Panc1 (cell line): ENCODE measurements at regions not wholly inside any gene's neighbourhood (a gene's known extent, or its start where the extent isn't known, plus 50 kb on each side); places are given as distances from the start of the nearest gene placed in this dataset.

Experiments used
- ATAC-seq: fragments of 200-7000 bp; cut with Tn5 transposase; 2 replicates; pipeline ENCODE4 v1.9.1; 2020; ENCODE audit warnings: mild to moderate bottlenecking, moderate library complexity
- BruUV-seq: library from RNA; stranded (reverse); fragments of 400-500 nt; replicated peaks from 2 replicates; lab custom pipeline; 2021; lab: Mats Ljungman, UMichigan
- CTCF ChIA-PET: fragments of 300-600 bp; sonication (Branson Sonifier 250); formaldehyde crosslinking; loops from one replicate; lab custom pipeline; 2022; ENCODE audit warnings: antibody characterized with exemption; lab: Charles Lee
- POLR2A ChIA-PET: fragments of 300-600 bp; sonication (Branson Sonifier 250); formaldehyde crosslinking; loops from one replicate; lab custom pipeline; 2022; ENCODE audit warnings: antibody characterized with exemption; lab: Charles Lee
- DNase-seq: peaks from one replicate; pipeline ENCODE4 v3.0.0-alpha.2; 2010; ENCODE audit warnings: low read depth, low spot score
- H3K27ac ChIP-seq: 2 replicates; pipeline ENCODE4 v1.5.1; 2011; ENCODE audit warnings: mild to moderate bottlenecking, low read length, inconsistent platforms
- H3K27me3 ChIP-seq: fragments of 200-500 bp; sonication (Bioruptor generic); 2 replicates; pipeline ENCODE4 v1.6.0; 2014; ENCODE audit warnings: low read length, inconsistent platforms; ENCODE audit not compliant: control insufficient read depth, insufficient read depth
- H3K36me3 ChIP-seq: fragments of 200-500 bp; sonication (Bioruptor generic); 2 replicates; pipeline ENCODE4 v1.5.1; 2014; ENCODE audit warnings: inconsistent platforms, mild to moderate bottlenecking, low read length, moderate library complexity; ENCODE audit not compliant: control insufficient read depth, insufficient read depth
- H3K4me1 ChIP-seq: 2 replicates; pipeline ENCODE4 v1.5.1; 2011; ENCODE audit warnings: inconsistent platforms, mild to moderate bottlenecking, low read length, moderate library complexity; ENCODE audit not compliant: control insufficient read depth, insufficient read depth
- H3K4me3 ChIP-seq, 2 experiments: 2 replicates each; pipeline ENCODE4 v1.5.1; 2011 to 2012; ENCODE audit warnings: low read depth in 2 of 2, low read length in 2 of 2, mild to moderate bottlenecking in 2 of 2, inconsistent platforms in 1 of 2, moderate library complexity in 1 of 2
- H3K9me3 ChIP-seq: fragments of 200-500 bp; sonication (Bioruptor generic); 2 replicates; pipeline ENCODE4 v1.5.1; 2014; ENCODE audit warnings: low read depth, mild to moderate bottlenecking, inconsistent platforms, low read length, moderate library complexity; ENCODE audit not compliant: control insufficient read depth, insufficient read depth
- CTCF ChIP-seq: fragments of 450-650 bp; IDR thresholded peaks from 2 replicates; pipeline ENCODE4 v1.5.1; 2017; ENCODE audit warnings: mild to moderate bottlenecking
- POLR2AphosphoS5 ChIP-seq: IDR thresholded peaks from 2 replicates; pipeline ENCODE4 v1.6.1; 2012; ENCODE audit warnings: mild to moderate bottlenecking, low read depth, low read length, moderate library complexity
- REST ChIP-seq, 2 experiments: IDR thresholded peaks; 2 replicates each; pipeline ENCODE4 v1.6.1; 2011 to 2012; ENCODE audit warnings: low read depth in 2 of 2, control low read depth in 1 of 2, low read length in 1 of 2, mild to moderate bottlenecking in 1 of 2, moderate library complexity in 1 of 2; ENCODE audit not compliant: insufficient read depth in 1 of 2
- SIN3A ChIP-seq: IDR thresholded peaks from 2 replicates; pipeline ENCODE4 v1.6.1; 2012; ENCODE audit warnings: low read depth, mild to moderate bottlenecking, low read length, moderate library complexity, borderline replicate concordance; ENCODE audit not compliant: insufficient read depth
- TCF7L2 ChIP-seq: IDR thresholded peaks from 2 replicates; pipeline ENCODE4 v1.6.1; 2011; ENCODE audit warnings: mild to moderate bottlenecking, low read depth, low read length, inconsistent platforms
- in situ Hi-C: cut with HindIII; loops from 2 replicates; pipeline ENCODE4 v1.10.0; 2016; ENCODE audit warnings: low sequenced_read_pairs, low pct_unique_long_range_greater_than_20kb
- intact Hi-C: fragments of 100-400 bp; cut with micrococcal nuclease; formaldehyde crosslinking; loops from one replicate; pipeline ENCODE4 v1.10.0; 2022; ENCODE audit not compliant: unreplicated experiment

- in situ Hi-C loops: no loop called here
- H3K36me3 ChIP-seq: no peaks in the 10 kb centered on the region
- no TSS peak for BruUV-seq
- intact Hi-C loops: no loop called here
- H3K4me1 ChIP-seq: no peaks in the 10 kb centered on the region
- peaks cover 23% of the 10 kb centered on the region; the same call in 1 of the 2 replicates for H3K9me3 ChIP-seq
- CTCF ChIA-PET: no interaction called here
- no peak for TF ChIP-seq CTCF
- no peak for TF ChIP-seq TCF7L2
- TF ChIP-seq POLR2AphosphoS5: no peak
- no peak for TF ChIP-seq SIN3A
- no peak for TF ChIP-seq REST (IDR thresholded peaks at IDR 0.05; ENCODE audit: insufficient read depth in 1 of 2, low read depth in 2 of 2, low read length in 1 of 2)
- no peaks in the 10 kb centered on the region for H3K27me3 ChIP-seq
- H3K27ac ChIP-seq: no peak overlapping the region
- no peak for ATAC-seq
- H3K4me3 ChIP-seq: no peak overlapping the region
- POLR2A ChIA-PET: no interaction called here
- no peak for DNase-seq
Measured at GRCh38 chr2:223396993-223397392, 205.2 kb downstream of the SCG2 start.

GRCh38 chr2:223399357-223399957 lies 202.7 kb downstream of the SCG2 start:
- Histone ChIP-seq H3K4me3 (no peak overlapping the region), H3K36me3 (no peaks in the 10 kb centered on the region), H3K4me1 (no peaks in the 10 kb centered on the region), H3K9me3 (peaks cover 13% of the 10 kb centered on the region; the same call in 1 of the 2 replicates), H3K27me3 (no peaks in the 10 kb centered on the region), H3K27ac (no peak overlapping the region)
- no TSS peak for BruUV-seq
- DNase-seq: no peak
- no peak for TF ChIP-seq TCF7L2
- TF ChIP-seq POLR2AphosphoS5: no peak
- TF ChIP-seq CTCF: no peak
- no peak for TF ChIP-seq REST (IDR thresholded peaks at IDR 0.05; ENCODE audit: insufficient read depth in 1 of 2, low read depth in 2 of 2, low read length in 1 of 2)
- no peak for TF ChIP-seq SIN3A
- in situ Hi-C loops (no loop called here), intact Hi-C loops (no loop called here)
- CTCF ChIA-PET: no interaction called here
- POLR2A ChIA-PET: no interaction called here
- ATAC-seq: no peak
